ENCODE measurements at regions not wholly inside any gene's neighbourhood (a gene's known extent, or its start where the extent isn't known, plus 50 kb on each side); places are given as distances from the start of the nearest gene placed in this dataset.

GRCh38 chr10:129156406-129156805 lies 310.6 kb upstream of the MGMT start:
- Histone ChIP-seq H3F3A (replicated peaks; ENCODE audit: insufficient read depth) (no peaks in the 10 kb centered on the region), H3K9me2 (no peaks in the 10 kb centered on the region), H3K27me3 (ENCODE audit: insufficient read depth) (no peaks in the 10 kb centered on the region), H3K4me3 (ENCODE audit: low read depth in 2 of 2, low read length in 1 of 2) (no peak overlapping the region), H4K20me1 (ENCODE audit: insufficient read depth) (no peaks in the 10 kb centered on the region), H3K4me2 (no peak overlapping the region), H3K9ac (no peak overlapping the region), H3K9me3 (no peaks in the 10 kb centered on the region), H3K4me1 (ENCODE audit: control insufficient read depth in 1 of 2, insufficient read depth in 2 of 2, low read depth in 1 of 2, low read length in 1 of 2) (no peaks in the 10 kb centered on the region), H3K27ac (ENCODE audit: low read depth in 2 of 2, low read length in 1 of 2) (no peak overlapping the region), H3K36me3 (replicated peaks in 1 of 2; ENCODE audit: control insufficient read depth in 1 of 2, insufficient read depth in 2 of 2, low read length in 1 of 2) (no peaks in the 10 kb centered on the region), H3K79me2 (ENCODE audit: insufficient read depth) (no peaks in the 10 kb centered on the region), H2AFZ (ENCODE audit: low read depth) (no peak overlapping the region)
- ChIA-PET POLR2A (no interaction called here), CTCF (no interaction called here)
- no peak for TF ChIP-seq ZBTB33 (IDR thresholded peaks at IDR 0.05; ENCODE audit: borderline replicate concordance, low read depth)
- no peak for TF ChIP-seq TEAD4 (IDR thresholded peaks at IDR 0.05; ENCODE audit: borderline replicate concordance, insufficient read depth)
- DNase-seq, result no peak
- 4% methylated on average over 2 of the region's 2 CpGs for WGBS (ENCODE audit: low lambda C conversion rate)

GRCh38 chr10:129157185-129157584 lies 309.9 kb upstream of the MGMT start:
- WGBS (ENCODE audit: low lambda C conversion rate), result 62% methylated on average over 5 of the region's 5 CpGs
- CTCF ChIA-PET, result no interaction called here
- Histone ChIP-seq H3K4me2 (no peak overlapping the region), H3K9me2 (no peaks in the 10 kb centered on the region), H2AFZ (ENCODE audit: low read depth) (no peak overlapping the region), H3K4me3 (ENCODE audit: low read depth in 2 of 2, low read length in 1 of 2) (no peak overlapping the region), H3K9me3 (no peaks in the 10 kb centered on the region), H4K20me1 (ENCODE audit: insufficient read depth) (no peaks in the 10 kb centered on the region), H3K4me1 (ENCODE audit: control insufficient read depth in 1 of 2, insufficient read depth in 2 of 2, low read depth in 1 of 2, low read length in 1 of 2) (no peaks in the 10 kb centered on the region), H3F3A (replicated peaks; ENCODE audit: insufficient read depth) (no peaks in the 10 kb centered on the region), H3K36me3 (replicated peaks in 1 of 2; ENCODE audit: control insufficient read depth in 1 of 2, insufficient read depth in 2 of 2, low read length in 1 of 2) (no peaks in the 10 kb centered on the region), H3K9ac (no peak overlapping the region), H3K27me3 (ENCODE audit: insufficient read depth) (no peaks in the 10 kb centered on the region), H3K27ac (ENCODE audit: low read depth in 2 of 2, low read length in 1 of 2) (no peak overlapping the region), H3K79me2 (ENCODE audit: insufficient read depth) (no peaks in the 10 kb centered on the region)
- no peak for TF ChIP-seq MEF2A (IDR thresholded peaks at IDR 0.05; ENCODE audit: borderline replicate concordance, low read depth)
- no peak for TF ChIP-seq RAD21 (IDR thresholded peaks at IDR 0.05; ENCODE audit: low read length)
- no peak for TF ChIP-seq RCOR1 (IDR thresholded peaks at IDR 0.05; ENCODE audit: low read length)
- no peak for TF ChIP-seq USF2 (IDR thresholded peaks at IDR 0.05; ENCODE audit: borderline replicate concordance, low read depth, low read length)
- no peak for TF ChIP-seq MXI1 (IDR thresholded peaks at IDR 0.05; ENCODE audit: low read depth, low read length)
- no peak for TF ChIP-seq YY1 (IDR thresholded peaks at IDR 0.05; ENCODE audit: low read depth)
- TF ChIP-seq EZH2phosphoT487 (IDR thresholded peaks at IDR 0.05; ENCODE audit: borderline replicate concordance, low read depth), result no peak
- no peak for TF ChIP-seq PBX3 (IDR thresholded peaks at IDR 0.05)
- no peak for TF ChIP-seq EP300 (IDR thresholded peaks at IDR 0.05; ENCODE audit: borderline replicate concordance in 1 of 2, low read depth in 1 of 2, low read length in 1 of 2)
- no peak for TF ChIP-seq JUND (IDR thresholded peaks at IDR 0.05)
- DNase-seq, result no peak
- POLR2A ChIA-PET, result no interaction called here
